ENCODE measurements at regions not wholly inside any gene's neighbourhood (a gene's known extent, or its start where the extent isn't known, plus 50 kb on each side); places are given as distances from the start of the nearest gene placed in this dataset.

GRCh38 chr4:179151770-179152169 is 1709.5 kb upstream of the AGA start:
- DNase-seq (no peak), ATAC-seq (ENCODE audit: insufficient read depth, low read depth) (no peak)
- H3K27ac ChIP-seq (ENCODE audit: low read length), result no peak overlapping the region
- H3K4me3 ChIP-seq (ENCODE audit: low read depth in 1 of 2, low read length in 2 of 2), result no peak overlapping the region
- H3K9me3 ChIP-seq (ENCODE audit: insufficient read depth, low read length, severe bottlenecking), result no peaks in the 10 kb centered on the region
- H2AFZ ChIP-seq (ENCODE audit: low read depth, low read length), result no peak overlapping the region
- no peaks in the 10 kb centered on the region for H3K79me2 ChIP-seq (ENCODE audit: insufficient read depth, low read length)
- no peak for TF ChIP-seq CTCF (IDR thresholded peaks at IDR 0.05; ENCODE audit: borderline replicate concordance, extremely low read depth, low read length, poor library complexity, severe bottlenecking)
- H4K20me1 ChIP-seq (ENCODE audit: insufficient read depth, low read length), result no peaks in the 10 kb centered on the region
- H3K27me3 ChIP-seq (ENCODE audit: insufficient read depth, low read length, poor library complexity), result no peaks in the 10 kb centered on the region
- no peaks in the 10 kb centered on the region for H3K36me3 ChIP-seq (ENCODE audit: insufficient read depth, low read length)
- no peaks in the 10 kb centered on the region for H3K4me1 ChIP-seq (ENCODE audit: insufficient read depth, low read length)
- H3K4me2 ChIP-seq (ENCODE audit: insufficient read depth, low read length), result no peak overlapping the region
- no peak overlapping the region for H3K9ac ChIP-seq (ENCODE audit: low read depth, low read length)

DNA sequence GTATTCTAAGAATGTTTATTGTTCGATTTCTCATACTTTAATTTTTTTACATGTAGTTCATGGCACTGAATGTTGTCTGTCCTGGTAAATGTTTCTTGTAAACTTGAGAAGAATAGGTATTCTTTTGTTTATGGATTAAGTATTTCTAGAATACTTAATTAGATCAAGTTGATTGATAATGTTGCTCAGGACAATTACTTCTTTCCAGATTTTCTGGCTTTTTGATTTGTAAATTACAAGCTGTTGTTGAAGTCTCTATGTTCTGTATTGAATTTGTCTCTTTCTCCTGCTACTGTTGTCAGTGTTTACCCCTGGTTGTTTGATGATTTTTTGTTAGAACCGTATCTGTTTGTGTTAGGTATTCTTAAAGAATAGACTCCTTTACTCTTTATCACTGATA is 1720.9 kb upstream of the AGA start:
- no peaks in the 10 kb centered on the region for H3K9me3 ChIP-seq (ENCODE audit: insufficient read depth, low read length, severe bottlenecking)
- no peak overlapping the region for H2AFZ ChIP-seq (ENCODE audit: low read depth, low read length)
- H4K20me1 ChIP-seq (ENCODE audit: insufficient read depth, low read length), result no peaks in the 10 kb centered on the region
- ATAC-seq (ENCODE audit: insufficient read depth, low read depth) (no peak), DNase-seq (no peak)
- no peak for TF ChIP-seq EZH2 (IDR thresholded peaks at IDR 0.05; ENCODE audit: borderline replicate concordance, low read depth, low read length, severe bottlenecking)
- no peak for TF ChIP-seq CTCF (IDR thresholded peaks at IDR 0.05; ENCODE audit: borderline replicate concordance, extremely low read depth, low read length, poor library complexity, severe bottlenecking)
- H3K79me2 ChIP-seq (ENCODE audit: insufficient read depth, low read length), result no peaks in the 10 kb centered on the region
- H3K4me2 ChIP-seq (ENCODE audit: insufficient read depth, low read length), result no peak overlapping the region
- no peak overlapping the region for H3K27ac ChIP-seq (ENCODE audit: low read length)
- H3K27me3 ChIP-seq (ENCODE audit: insufficient read depth, low read length, poor library complexity), result no peaks in the 10 kb centered on the region
- no peaks in the 10 kb centered on the region for H3K4me1 ChIP-seq (ENCODE audit: insufficient read depth, low read length)
- no peak overlapping the region for H3K4me3 ChIP-seq (ENCODE audit: low read depth in 1 of 2, low read length in 2 of 2)
- H3K36me3 ChIP-seq (ENCODE audit: insufficient read depth, low read length), result no peaks in the 10 kb centered on the region
- H3K9ac ChIP-seq (ENCODE audit: low read depth, low read length), result no peak overlapping the region

GRCh38 chr4:179164267-179164999 is 1722.2 kb upstream of the AGA start:
- ATAC-seq (ENCODE audit: insufficient read depth, low read depth) (no peak), DNase-seq (no peak)
- no peaks in the 10 kb centered on the region for H4K20me1 ChIP-seq (ENCODE audit: insufficient read depth, low read length)
- no peak overlapping the region for H3K9ac ChIP-seq (ENCODE audit: low read depth, low read length)
- H3K4me3 ChIP-seq (ENCODE audit: low read depth in 1 of 2, low read length in 2 of 2), result no peak overlapping the region
- no peaks in the 10 kb centered on the region for H3K79me2 ChIP-seq (ENCODE audit: insufficient read depth, low read length)
- H3K4me1 ChIP-seq (ENCODE audit: insufficient read depth, low read length), result no peaks in the 10 kb centered on the region
- no peaks in the 10 kb centered on the region for H3K27me3 ChIP-seq (ENCODE audit: insufficient read depth, low read length, poor library complexity)
- no peak overlapping the region for H3K4me2 ChIP-seq (ENCODE audit: insufficient read depth, low read length)
- no peak overlapping the region for H3K27ac ChIP-seq (ENCODE audit: low read length)
- no peaks in the 10 kb centered on the region for H3K9me3 ChIP-seq (ENCODE audit: insufficient read depth, low read length, severe bottlenecking)
- H2AFZ ChIP-seq (ENCODE audit: low read depth, low read length), result no peak overlapping the region
- H3K36me3 ChIP-seq (ENCODE audit: insufficient read depth, low read length), result no peaks in the 10 kb centered on the region
- TF ChIP-seq EZH2 (IDR thresholded peaks at IDR 0.05; ENCODE audit: borderline replicate concordance, low read depth, low read length, severe bottlenecking) (no peak), CTCF (IDR thresholded peaks at IDR 0.05; ENCODE audit: borderline replicate concordance, extremely low read depth, low read length, poor library complexity, severe bottlenecking) (no peak)
